ENCODE measurements at regions not wholly inside any gene's neighbourhood (a gene's known extent, or its start where the extent isn't known, plus 50 kb on each side); places are given as distances from the start of the nearest gene placed in this dataset.

GRCh38 chr20:63070301-63070625, 63.5 kb upstream of the BHLHE23 start:
- H3K27me3 ChIP-seq (ENCODE audit: control insufficient read depth in 2 of 2, insufficient read depth in 1 of 2, low read length in 1 of 2): peaks cover 26 to 62% of the 10 kb centered on the region in 2 donors
- 44% methylated on average over 3 of the region's 3 CpGs for WGBS
- no peak overlapping the region for H3K27ac ChIP-seq (ENCODE audit: low read depth in 1 of 2, low read length in 1 of 2)
- no peak for DNase-seq (ENCODE audit: low read depth in 6 of 9, low spot score in 9 of 9)
- H3K36me3 ChIP-seq (ENCODE audit: control insufficient read depth in 2 of 2, insufficient read depth in 2 of 2, low read length in 1 of 2): no peaks in the 10 kb centered on the region
- no peaks in the 10 kb centered on the region for H3K4me1 ChIP-seq (ENCODE audit: control insufficient read depth in 2 of 2, insufficient read depth in 2 of 2, low read length in 2 of 2)
- no peak overlapping the region for H3K4me3 ChIP-seq (ENCODE audit: low read length in 2 of 2)
- peaks cover 0 to 2% of the 10 kb centered on the region in 2 donors for H3K9me3 ChIP-seq (ENCODE audit: control insufficient read depth in 2 of 2, insufficient read depth in 1 of 2, low read length in 1 of 2)

GRCh38 chr20:63068711-63069367, 62.1 kb upstream of the BHLHE23 start:
- Histone ChIP-seq H3K9me3 (ENCODE audit: control insufficient read depth in 2 of 2, insufficient read depth in 1 of 2, low read length in 1 of 2) (peaks cover 0 to 2% of the 10 kb centered on the region in 2 donors), H3K4me3 (ENCODE audit: low read length in 2 of 2) (no peak overlapping the region), H3K27me3 (ENCODE audit: control insufficient read depth in 2 of 2, insufficient read depth in 1 of 2, low read length in 1 of 2) (peaks cover 23 to 58% of the 10 kb centered on the region in 2 donors), H3K4me1 (ENCODE audit: control insufficient read depth in 2 of 2, insufficient read depth in 2 of 2, low read length in 2 of 2) (no peaks in the 10 kb centered on the region), H3K27ac (ENCODE audit: low read depth in 1 of 2, low read length in 1 of 2) (no peak overlapping the region), H3K36me3 (ENCODE audit: control insufficient read depth in 2 of 2, insufficient read depth in 2 of 2, low read length in 1 of 2) (no peaks in the 10 kb centered on the region)
- WGBS: 79% methylated on average over 10 of the region's 10 CpGs
- DNase-seq (ENCODE audit: low read depth in 6 of 9, low spot score in 9 of 9): no peak

- H3K27me3 ChIP-seq (ENCODE audit: control insufficient read depth in 2 of 2, insufficient read depth in 1 of 2, low read length in 1 of 2): peaks cover 14 to 49% of the 10 kb centered on the region in 2 donors
- no peaks in the 10 kb centered on the region for H3K36me3 ChIP-seq (ENCODE audit: control insufficient read depth in 2 of 2, insufficient read depth in 2 of 2, low read length in 1 of 2)
- no peak overlapping the region for H3K27ac ChIP-seq (ENCODE audit: low read depth in 1 of 2, low read length in 1 of 2)
- DNase-seq (ENCODE audit: low read depth in 6 of 9, low spot score in 9 of 9): no peak
- WGBS: 81% methylated on average over 26 of the region's 26 CpGs
- no peaks in the 10 kb centered on the region for H3K4me1 ChIP-seq (ENCODE audit: control insufficient read depth in 2 of 2, insufficient read depth in 2 of 2, low read length in 2 of 2)
- H3K9me3 ChIP-seq (ENCODE audit: control insufficient read depth in 2 of 2, insufficient read depth in 1 of 2, low read length in 1 of 2): peaks cover 0 to 2% of the 10 kb centered on the region in 2 donors
- H3K4me3 ChIP-seq (ENCODE audit: low read length in 2 of 2): no peak overlapping the region
Observed at GRCh38 chr20:63067721-63068560, 61.2 kb upstream of the BHLHE23 start.

GRCh38 chr20:63067266-63067635, 60.5 kb upstream of the BHLHE23 start:
- Histone ChIP-seq H3K36me3 (ENCODE audit: control insufficient read depth in 2 of 2, insufficient read depth in 2 of 2, low read length in 1 of 2) (no peaks in the 10 kb centered on the region), H3K4me3 (ENCODE audit: low read length in 2 of 2) (no peak overlapping the region), H3K27ac (ENCODE audit: low read depth in 1 of 2, low read length in 1 of 2) (no peak overlapping the region), H3K4me1 (ENCODE audit: control insufficient read depth in 2 of 2, insufficient read depth in 2 of 2, low read length in 2 of 2) (no peaks in the 10 kb centered on the region), H3K27me3 (ENCODE audit: control insufficient read depth in 2 of 2, insufficient read depth in 1 of 2, low read length in 1 of 2) (peaks cover 12 to 43% of the 10 kb centered on the region in 2 donors), H3K9me3 (ENCODE audit: control insufficient read depth in 2 of 2, insufficient read depth in 1 of 2, low read length in 1 of 2) (peaks cover 2% of the 10 kb centered on the region in 2 donors)
- WGBS: 82% methylated on average over 12 of the region's 12 CpGs
- DNase-seq (ENCODE audit: low read depth in 6 of 9, low spot score in 9 of 9): no peak

- no peaks in the 10 kb centered on the region for H3K36me3 ChIP-seq (ENCODE audit: control insufficient read depth in 2 of 2, insufficient read depth in 2 of 2, low read length in 1 of 2)
- no peak overlapping the region for H3K4me3 ChIP-seq (ENCODE audit: low read length in 2 of 2)
- H3K27me3 ChIP-seq (ENCODE audit: control insufficient read depth in 2 of 2, insufficient read depth in 1 of 2, low read length in 1 of 2): peaks cover 9 to 39% of the 10 kb centered on the region in 2 donors
- no peaks in the 10 kb centered on the region for H3K4me1 ChIP-seq (ENCODE audit: control insufficient read depth in 2 of 2, insufficient read depth in 2 of 2, low read length in 2 of 2)
- no peak for DNase-seq (ENCODE audit: low read depth in 6 of 9, low spot score in 9 of 9)
- 84% methylated on average over 23 of the region's 23 CpGs for WGBS
- H3K27ac ChIP-seq (ENCODE audit: low read depth in 1 of 2, low read length in 1 of 2): no peak overlapping the region
- peaks cover 2 to 4% of the 10 kb centered on the region in 2 donors for H3K9me3 ChIP-seq (ENCODE audit: control insufficient read depth in 2 of 2, insufficient read depth in 1 of 2, low read length in 1 of 2)
Observed at GRCh38 chr20:63066506-63067265, 59.9 kb upstream of the BHLHE23 start.

GRCh38 chr20:63065911-63066310, 59.1 kb upstream of the BHLHE23 start:
- Histone ChIP-seq H3K27ac (ENCODE audit: low read depth in 1 of 2, low read length in 1 of 2) (no peak overlapping the region), H3K9me3 (ENCODE audit: control insufficient read depth in 2 of 2, insufficient read depth in 1 of 2, low read length in 1 of 2) (peaks cover 0 to 4% of the 10 kb centered on the region in 2 donors), H3K27me3 (ENCODE audit: control insufficient read depth in 2 of 2, insufficient read depth in 1 of 2, low read length in 1 of 2) (peaks cover under 1 to 31% of the 10 kb centered on the region in 2 donors), H3K4me3 (ENCODE audit: low read length in 2 of 2) (no peak overlapping the region), H3K36me3 (ENCODE audit: control insufficient read depth in 2 of 2, insufficient read depth in 2 of 2, low read length in 1 of 2) (no peaks in the 10 kb centered on the region), H3K4me1 (ENCODE audit: control insufficient read depth in 2 of 2, insufficient read depth in 2 of 2, low read length in 2 of 2) (no peaks in the 10 kb centered on the region)
- WGBS: 88% methylated on average over 16 of the region's 16 CpGs
- no peak for DNase-seq (ENCODE audit: low read depth in 6 of 9, low spot score in 9 of 9)

GRCh38 chr20:63064745-63065711, 58.3 kb upstream of the BHLHE23 start:
- Histone ChIP-seq H3K4me3 (ENCODE audit: low read length in 2 of 2) (no peak overlapping the region), H3K4me1 (ENCODE audit: control insufficient read depth in 2 of 2, insufficient read depth in 2 of 2, low read length in 2 of 2) (no peaks in the 10 kb centered on the region), H3K9me3 (ENCODE audit: control insufficient read depth in 2 of 2, insufficient read depth in 1 of 2, low read length in 1 of 2) (peaks cover 0 to 4% of the 10 kb centered on the region in 2 donors), H3K36me3 (ENCODE audit: control insufficient read depth in 2 of 2, insufficient read depth in 2 of 2, low read length in 1 of 2) (no peaks in the 10 kb centered on the region), H3K27ac (ENCODE audit: low read depth in 1 of 2, low read length in 1 of 2) (no peak overlapping the region), H3K27me3 (ENCODE audit: control insufficient read depth in 2 of 2, insufficient read depth in 1 of 2, low read length in 1 of 2) (peaks cover 0 to 23% of the 10 kb centered on the region in 2 donors)
- WGBS: 78% methylated on average over 42 of the region's 42 CpGs
- DNase-seq (ENCODE audit: low read depth in 6 of 9, low spot score in 9 of 9): no peak

GRCh38 chr20:63064310-63064709, 57.5 kb upstream of the BHLHE23 start:
- WGBS: 91% methylated on average over 18 of the region's 18 CpGs
- Histone ChIP-seq H3K4me1 (ENCODE audit: control insufficient read depth in 2 of 2, insufficient read depth in 2 of 2, low read length in 2 of 2) (no peaks in the 10 kb centered on the region), H3K4me3 (ENCODE audit: low read length in 2 of 2) (no peak overlapping the region), H3K27ac (ENCODE audit: low read depth in 1 of 2, low read length in 1 of 2) (no peak overlapping the region), H3K9me3 (ENCODE audit: control insufficient read depth in 2 of 2, insufficient read depth in 1 of 2, low read length in 1 of 2) (peaks cover 0 to 4% of the 10 kb centered on the region in 2 donors), H3K36me3 (ENCODE audit: control insufficient read depth in 2 of 2, insufficient read depth in 2 of 2, low read length in 1 of 2) (no peaks in the 10 kb centered on the region), H3K27me3 (ENCODE audit: control insufficient read depth in 2 of 2, insufficient read depth in 1 of 2, low read length in 1 of 2) (peaks cover 0 to 18% of the 10 kb centered on the region in 2 donors)
- DNase-seq (ENCODE audit: low read depth in 6 of 9, low spot score in 9 of 9): no peak

Measured in thymus (tissue), 11 donors.